GM12878 (cell line): ENCODE measurements at regions not wholly inside any gene's neighbourhood (a gene's known extent, or its start where the extent isn't known, plus 50 kb on each side); places are given as distances from the start of the nearest gene placed in this dataset.

ENCODE experiments used
- ATAC-seq: fragments of 200-7000 bp; cut with Tn5 transposase; 3 replicates; pipeline ENCODE4 v1.9.1; 2020; ENCODE audit warnings: mild to moderate bottlenecking, moderate library complexity
- BruUV-seq: library from RNA; stranded (reverse); fragments of 400-500 nt; replicated peaks from 2 replicates; lab custom pipeline; 2021; lab: Mats Ljungman, UMichigan
- CTCF ChIA-PET: fragments of 300-600 bp; sonication (Branson Sonifier 250); formaldehyde crosslinking; extraction: SDS; loops from one replicate; lab custom pipeline; 2021; ENCODE audit warnings: inconsistent platforms; lab: Yijun Ruan, JAX
- POLR2A ChIA-PET: fragments of 350-600 bp; formaldehyde crosslinking; extraction: SDS; loops from one replicate; lab custom pipeline; 2021; ENCODE audit warnings: inconsistent platforms; lab: Charles Lee
- RAD21 ChIA-PET: fragments of 300-600 bp; sonication (Branson Sonifier 250); formaldehyde crosslinking; loops from one replicate; lab custom pipeline; 2023; ENCODE audit warnings: antibody characterized with exemption; ENCODE audit not compliant: unreplicated experiment; lab: Charles Lee
- SMC1A ChIA-PET: fragments of 300-600 bp; sonication (Branson Sonifier 250); formaldehyde crosslinking; loops from one replicate; lab custom pipeline; 2023; ENCODE audit not compliant: unreplicated experiment, uncharacterized antibody; lab: Charles Lee
- DNase-seq: peaks from one replicate; pipeline ENCODE4 v3.0.0-alpha.2; 2011; ENCODE audit warnings: low read depth, low spot score
- FAIRE-seq: peaks from 3 replicates; lab custom pipeline; 2011; peaks lifted over from hg19 to GRCh38; lab: Jason Lieb, UNC
- H2AFZ ChIP-seq: 2 replicates; pipeline ENCODE4 v1.6.0; 2011; ENCODE audit warnings: low read depth, low read length, control low read depth; ENCODE audit not compliant: control insufficient read depth
- H3K27ac ChIP-seq: 2 replicates; pipeline ENCODE4 v1.5.1; 2011; ENCODE audit warnings: control low read depth; ENCODE audit not compliant: control insufficient read depth, insufficient read depth
- H3K27me3 ChIP-seq, 2 experiments: replicated peaks in 1 of 2; 2 replicates each; pipeline versions ENCODE4 v1.6.0 to v1.6.1; 2011; ENCODE audit warnings: low read length in 1 of 2; ENCODE audit not compliant: control insufficient read depth in 2 of 2, insufficient read depth in 2 of 2
- H3K36me3 ChIP-seq, 2 experiments: 2 replicates each; pipeline ENCODE4 v1.5.1; 2011; ENCODE audit warnings: low read length in 1 of 2; ENCODE audit not compliant: control insufficient read depth in 2 of 2, insufficient read depth in 2 of 2
- H3K4me1 ChIP-seq: 2 replicates; pipeline ENCODE4 v1.6.1; 2011; ENCODE audit warnings: mild to moderate bottlenecking, low read length, moderate library complexity, mixed read lengths; ENCODE audit not compliant: control insufficient read depth, insufficient read depth
- H3K4me2 ChIP-seq: 2 replicates; pipeline ENCODE4 v1.6.0; 2011; ENCODE audit warnings: control low read depth; ENCODE audit not compliant: control insufficient read depth, insufficient read depth
- H3K4me3 ChIP-seq: fragments of 200-600 bp; sonication (generic); 2 replicates; pipeline ENCODE4 v1.5.1; 2016
- H3K79me2 ChIP-seq: 2 replicates; pipeline ENCODE4 v1.6.0; 2011; ENCODE audit warnings: low read length; ENCODE audit not compliant: control insufficient read depth, insufficient read depth
- H3K9ac ChIP-seq: 2 replicates; pipeline ENCODE4 v1.8.0; 2011; ENCODE audit warnings: low read length, control low read depth, mixed read lengths; ENCODE audit not compliant: control insufficient read depth, insufficient read depth
- H3K9me3 ChIP-seq: replicated peaks from 3 replicates; pipeline ENCODE4 v1.5.1; 2011; ENCODE audit warnings: mild to moderate bottlenecking, low read length; ENCODE audit not compliant: control insufficient read depth, insufficient read depth
- H4K20me1 ChIP-seq: 2 replicates; pipeline ENCODE4 v1.6.0; 2011; ENCODE audit not compliant: control insufficient read depth, insufficient read depth
- IRF4 ChIP-seq: IDR thresholded peaks from 2 replicates; pipeline ENCODE4 v1.6.1; 2011; ENCODE audit warnings: low read depth, low read length
- IRF5 ChIP-seq: fragments of 450-650 bp; IDR thresholded peaks from 2 replicates; pipeline ENCODE4 v1.6.1; 2017; ENCODE audit warnings: borderline replicate concordance
- NFXL1 ChIP-seq: fragments of 450-650 bp; IDR thresholded peaks from 2 replicates; pipeline ENCODE4 v1.6.1; 2017; ENCODE audit warnings: antibody characterized with exemption, mild to moderate bottlenecking, borderline replicate concordance
- POLR2AphosphoS2 ChIP-seq: IDR thresholded peaks from 2 replicates; pipeline ENCODE4 v1.6.1; 2011; ENCODE audit warnings: low read depth, mild to moderate bottlenecking, low read length, improper control_type of control experiment, moderate library complexity
- RB1 ChIP-seq: fragments of 450-650 bp; formaldehyde crosslinking; IDR thresholded peaks from 2 replicates; pipeline ENCODE4 v1.6.1; 2017; ENCODE audit warnings: mild to moderate bottlenecking, borderline replicate concordance
- USF2 ChIP-seq: IDR thresholded peaks from 2 replicates; pipeline ENCODE4 v1.6.1; 2011; ENCODE audit warnings: low read depth, low read length, improper control_type of control experiment, borderline replicate concordance
- ZNF592 ChIP-seq: fragments of 450-650 bp; IDR thresholded peaks from 2 replicates; pipeline ENCODE4 v1.6.1; 2017; ENCODE audit warnings: mild to moderate bottlenecking, moderate library complexity
- WGBS: methylation state at CpG from one replicate; pipeline ENCODE4 v1.1.6; 2016; ENCODE audit warnings: low lambda C conversion rate; ENCODE audit not compliant: insufficient replicate concordance, insufficient coverage; ENCODE audit errors: missing lambda C conversion rate; 5-methylcytosine and 5-hydroxymethylcytosine counted together
- in situ Hi-C: fragments of 300-500 bp; cut with MboI; formaldehyde crosslinking; loops from 9 replicates; pipeline ENCODE4 v1.14.3; 2018; ENCODE audit warnings: mixed read lengths
- intact Hi-C: fragments of 100-400 bp; cut with micrococcal nuclease; formaldehyde crosslinking; loops from one replicate; pipeline ENCODE4 v1.14.2; 2022; ENCODE audit not compliant: unreplicated experiment

- no peak for TF ChIP-seq USF2
- TF ChIP-seq, all 136 proteins: peak for 0
Measured at GRCh38 chr5:58048185-58048925, 411.5 kb downstream of the PLK2 start (continued).

GRCh38 chr5:58046371-58046770 is 413.5 kb downstream of the PLK2 start:
- CTCF ChIA-PET, result interaction anchor here (1.4 kb wide), 1 partner anchor 415 kb away, joined by 3 read pairs; no protein-coding TSS in a partner anchor
- Histone ChIP-seq H4K20me1 (no peaks in the 10 kb centered on the region), H3K4me2 (no peak overlapping the region), H3K27ac (no peak overlapping the region), H3K79me2 (no peaks in the 10 kb centered on the region), H3K9me3 (no peaks in the 10 kb centered on the region), H3K36me3 (no peaks in the 10 kb centered on the region), H3K4me3 (no peak overlapping the region), H3K9ac (no peak overlapping the region), H2AFZ (no peak overlapping the region), H3K4me1 (no peaks in the 10 kb centered on the region), H3K27me3 (no peaks in the 10 kb centered on the region)
- intact Hi-C loops (no loop called here), in situ Hi-C loops (no loop called here)
- DNase-seq, result no peak
- FAIRE-seq, result no peak
- no peak for ATAC-seq
- SMC1A ChIA-PET, result no interaction called here
- TF ChIP-seq RB1, result no peak
- TF ChIP-seq IRF4, result no peak
- no TSS peak for BruUV-seq
- RAD21 ChIA-PET, result no interaction called here
- POLR2A ChIA-PET, result no interaction called here
- 35% methylated on average over 1 of the region's 1 CpG for WGBS

- FAIRE-seq (no peak), ATAC-seq (no peak), DNase-seq (no peak)
- no peak overlapping the region for H2AFZ ChIP-seq
- ChIA-PET RAD21 (no interaction called here), CTCF (no interaction called here), POLR2A (no interaction called here), SMC1A (interaction anchor here (1.0 to 1.3 kb wide), 3 partner anchors 23 to 39 kb away, joined by 3 to 4 read pairs (median 4); no protein-coding TSS in a partner anchor)
- no peak overlapping the region for H3K4me2 ChIP-seq
- no peak overlapping the region for H3K4me3 ChIP-seq
- H3K9me3 ChIP-seq, result no peaks in the 10 kb centered on the region
- H3K79me2 ChIP-seq, result no peaks in the 10 kb centered on the region
- H3K27ac ChIP-seq, result no peak overlapping the region
- no peak overlapping the region for H3K9ac ChIP-seq
- no TSS peak for BruUV-seq
- H4K20me1 ChIP-seq, result no peaks in the 10 kb centered on the region
- WGBS, result 34% methylated on average over 6 of the region's 6 CpGs
- in situ Hi-C loops, result no loop called here
- TF ChIP-seq IRF5, result no peak
- TF ChIP-seq ZNF592, result no peak
- TF ChIP-seq POLR2AphosphoS2, result no peak
- no peak for TF ChIP-seq NFXL1
- intact Hi-C loops, result no loop called here
- H3K27me3 ChIP-seq, result no peaks in the 10 kb centered on the region
- no peaks in the 10 kb centered on the region for H3K36me3 ChIP-seq
- no peaks in the 10 kb centered on the region for H3K4me1 ChIP-seq
Measured at GRCh38 chr5:58044166-58044565, 415.7 kb downstream of the PLK2 start.
